BLaER1 (cell line): ENCODE measurements at regions not wholly inside any gene's neighbourhood (a gene's known extent, or its start where the extent isn't known, plus 50 kb on each side); places are given as distances from the start of the nearest gene placed in this dataset.

Experiments used
- H3K27ac ChIP-seq: shearing (Covaris generic); formaldehyde crosslinking; 2 replicates; pipeline ENCODE4 v1.8.1; 2022
- H3K27me3 ChIP-seq: shearing (Covaris generic); formaldehyde crosslinking; 2 replicates; pipeline ENCODE4 v1.8.1; 2022
- H3K36me3 ChIP-seq: shearing (Covaris generic); formaldehyde crosslinking; 2 replicates; pipeline ENCODE4 v1.8.1; 2022
- H3K4me1 ChIP-seq: shearing (Covaris generic); formaldehyde crosslinking; 2 replicates; pipeline ENCODE4 v1.8.1; 2022
- H3K4me2 ChIP-seq: shearing (Covaris generic); formaldehyde crosslinking; 2 replicates; pipeline ENCODE4 v1.8.1; 2022
- H3K4me3 ChIP-seq: shearing (Covaris generic); formaldehyde crosslinking; 2 replicates; pipeline ENCODE4 v1.8.1; 2022
- H3K9ac ChIP-seq: shearing (Covaris generic); formaldehyde crosslinking; 2 replicates; pipeline ENCODE4 v1.8.1; 2022
- H3K9me3 ChIP-seq: shearing (Covaris generic); formaldehyde crosslinking; 2 replicates; pipeline ENCODE4 v1.8.1; 2022
- H4K20me1 ChIP-seq: shearing (Covaris generic); formaldehyde crosslinking; 2 replicates; pipeline ENCODE4 v1.8.1; 2022
- Cebpa-rat ChIP-seq: shearing (Covaris generic); IDR thresholded peaks from 2 replicates; pipeline ENCODE4 v1.8.1; 2022

DNA sequence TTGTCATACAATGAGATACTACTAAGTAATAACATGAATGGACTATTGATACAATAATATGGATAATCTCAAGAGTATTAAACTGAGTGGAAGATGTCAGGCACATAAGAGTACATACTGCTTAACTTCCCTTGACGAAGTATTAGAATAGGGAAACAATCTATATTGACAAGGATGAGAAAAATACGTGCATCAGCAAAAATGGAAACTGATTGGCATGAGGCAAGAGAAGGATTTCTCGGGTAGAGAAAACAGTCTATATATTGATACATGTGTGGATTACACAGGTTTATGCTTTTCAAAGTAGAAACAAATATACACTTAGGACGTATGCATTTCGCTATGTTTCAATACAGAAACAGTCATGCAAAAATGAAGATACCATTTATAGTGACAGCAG, 57.4 kb downstream of the PRR20E start:
- H3K9ac ChIP-seq = no peak overlapping the region
- no peak overlapping the region for H3K27ac ChIP-seq
- H3K9me3 ChIP-seq = no peaks in the 10 kb centered on the region
- H4K20me1 ChIP-seq = no peaks in the 10 kb centered on the region
- H3K36me3 ChIP-seq = no peaks in the 10 kb centered on the region
- TF ChIP-seq Cebpa-rat = no peak
- no peak overlapping the region for H3K4me3 ChIP-seq
- no peak overlapping the region for H3K4me2 ChIP-seq
- H3K4me1 ChIP-seq = no peaks in the 10 kb centered on the region
- no peaks in the 10 kb centered on the region for H3K27me3 ChIP-seq

DNA sequence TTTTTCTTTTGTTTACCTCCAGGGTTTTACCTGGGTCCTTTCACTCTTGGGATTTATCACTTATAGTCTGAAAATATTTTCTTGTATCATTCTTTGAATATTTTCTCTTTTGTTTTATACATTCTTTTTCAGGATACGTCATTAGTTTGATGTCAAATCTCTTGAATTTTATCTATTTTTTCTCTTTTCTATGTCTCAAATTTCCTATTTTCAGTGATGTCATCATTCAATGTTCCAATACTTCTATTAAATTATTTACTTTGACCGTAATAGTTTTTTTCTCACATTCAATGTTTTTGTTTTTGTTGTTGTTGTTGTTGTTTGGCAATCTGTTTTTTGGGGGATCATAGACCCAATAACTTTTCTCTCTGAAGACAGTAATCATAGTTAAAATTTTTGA, 83.5 kb downstream of the PRR20E start:
- H3K4me3 ChIP-seq = no peak overlapping the region
- H4K20me1 ChIP-seq = no peaks in the 10 kb centered on the region
- no peak overlapping the region for H3K9ac ChIP-seq
- no peak overlapping the region for H3K27ac ChIP-seq
- no peaks in the 10 kb centered on the region for H3K36me3 ChIP-seq
- H3K27me3 ChIP-seq = no peaks in the 10 kb centered on the region
- H3K4me1 ChIP-seq = no peaks in the 10 kb centered on the region
- H3K4me2 ChIP-seq = no peak overlapping the region
- H3K9me3 ChIP-seq = no peaks in the 10 kb centered on the region
- no peak for TF ChIP-seq Cebpa-rat

GRCh38 chr13:57253551-57253950, 86.6 kb downstream of the PRR20E start:
- H3K27me3 ChIP-seq = no peaks in the 10 kb centered on the region
- no peak overlapping the region for H3K27ac ChIP-seq
- H4K20me1 ChIP-seq = no peaks in the 10 kb centered on the region
- no peak for TF ChIP-seq Cebpa-rat
- H3K9me3 ChIP-seq = no peaks in the 10 kb centered on the region
- no peaks in the 10 kb centered on the region for H3K4me1 ChIP-seq
- H3K4me3 ChIP-seq = no peak overlapping the region
- no peaks in the 10 kb centered on the region for H3K36me3 ChIP-seq
- no peak overlapping the region for H3K9ac ChIP-seq
- H3K4me2 ChIP-seq = no peak overlapping the region

- Histone ChIP-seq H3K4me1 (no peaks in the 10 kb centered on the region), H3K4me2 (no peak overlapping the region), H3K9ac (no peak overlapping the region), H3K27me3 (no peaks in the 10 kb centered on the region), H3K27ac (no peak overlapping the region), H3K9me3 (no peaks in the 10 kb centered on the region), H4K20me1 (no peaks in the 10 kb centered on the region), H3K4me3 (no peak overlapping the region), H3K36me3 (no peaks in the 10 kb centered on the region)
- no peak for TF ChIP-seq Cebpa-rat
Observed at GRCh38 chr13:57264965-57265364, 98.0 kb downstream of the PRR20E start.

- no peaks in the 10 kb centered on the region for H4K20me1 ChIP-seq
- H3K27ac ChIP-seq = no peak overlapping the region
- H3K27me3 ChIP-seq = no peaks in the 10 kb centered on the region
- no peak overlapping the region for H3K4me3 ChIP-seq
- no peaks in the 10 kb centered on the region for H3K4me1 ChIP-seq
- TF ChIP-seq Cebpa-rat = no peak
- H3K4me2 ChIP-seq = no peak overlapping the region
- no peaks in the 10 kb centered on the region for H3K9me3 ChIP-seq
- no peaks in the 10 kb centered on the region for H3K36me3 ChIP-seq
- no peak overlapping the region for H3K9ac ChIP-seq
Observed at GRCh38 chr13:57270493-57270892, 103.5 kb downstream of the PRR20E start.

GRCh38 chr13:57286511-57287098, 119.6 kb downstream of the PRR20E start:
- H3K9ac ChIP-seq = no peak overlapping the region
- no peak for TF ChIP-seq Cebpa-rat
- no peak overlapping the region for H3K27ac ChIP-seq
- no peak overlapping the region for H3K4me3 ChIP-seq
- H3K27me3 ChIP-seq = no peaks in the 10 kb centered on the region
- no peaks in the 10 kb centered on the region for H3K4me1 ChIP-seq
- peaks cover 18% of the 10 kb centered on the region for H3K9me3 ChIP-seq
- H4K20me1 ChIP-seq = no peaks in the 10 kb centered on the region
- H3K36me3 ChIP-seq = no peaks in the 10 kb centered on the region
- no peak overlapping the region for H3K4me2 ChIP-seq

- no peak for TF ChIP-seq Cebpa-rat
- H3K27ac ChIP-seq = no peak overlapping the region
- H3K4me1 ChIP-seq = no peaks in the 10 kb centered on the region
- H4K20me1 ChIP-seq = no peaks in the 10 kb centered on the region
- no peaks in the 10 kb centered on the region for H3K36me3 ChIP-seq
- H3K4me2 ChIP-seq = no peak overlapping the region
- no peaks in the 10 kb centered on the region for H3K27me3 ChIP-seq
- no peak overlapping the region for H3K9ac ChIP-seq
- no peaks in the 10 kb centered on the region for H3K9me3 ChIP-seq
- no peak overlapping the region for H3K4me3 ChIP-seq
Observed at GRCh38 chr13:57302604-57303003, 135.6 kb downstream of the PRR20E start.

DNA sequence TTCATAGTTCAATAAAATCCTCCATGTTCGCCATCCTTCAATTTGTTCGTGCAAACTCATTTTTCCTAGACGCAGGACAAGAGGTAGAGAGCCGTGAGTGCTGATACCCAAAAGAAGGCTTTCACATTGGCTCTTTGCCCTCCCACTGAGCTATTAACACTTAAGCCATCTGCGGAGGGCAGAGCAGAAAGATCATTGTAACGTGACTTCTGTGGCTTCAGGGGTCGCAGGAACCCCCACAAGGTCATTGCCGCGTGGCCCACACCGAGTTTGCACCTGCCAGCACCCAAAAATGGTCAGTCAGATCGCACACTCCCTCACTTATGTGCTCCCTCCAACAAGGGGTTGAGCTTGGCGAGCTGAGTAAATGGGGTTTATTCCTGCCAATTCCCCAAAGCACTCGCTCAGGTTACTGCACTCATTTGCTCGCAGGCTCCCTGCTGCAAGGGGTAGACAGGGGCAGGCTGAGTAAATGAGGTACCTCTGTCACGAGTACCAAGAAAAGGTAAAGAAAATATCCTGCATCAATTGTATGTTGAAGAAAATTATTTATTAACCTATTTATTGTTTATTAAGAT, 144.1 kb downstream of the PRR20E start:
- no peaks in the 10 kb centered on the region for H3K4me1 ChIP-seq
- no peak overlapping the region for H3K9ac ChIP-seq
- H3K4me2 ChIP-seq = no peak overlapping the region
- no peaks in the 10 kb centered on the region for H3K27me3 ChIP-seq
- no peak overlapping the region for H3K4me3 ChIP-seq
- no peaks in the 10 kb centered on the region for H3K9me3 ChIP-seq
- H3K36me3 ChIP-seq = no peaks in the 10 kb centered on the region
- H3K27ac ChIP-seq = no peak overlapping the region
- no peak for TF ChIP-seq Cebpa-rat
- no peaks in the 10 kb centered on the region for H4K20me1 ChIP-seq

DNA sequence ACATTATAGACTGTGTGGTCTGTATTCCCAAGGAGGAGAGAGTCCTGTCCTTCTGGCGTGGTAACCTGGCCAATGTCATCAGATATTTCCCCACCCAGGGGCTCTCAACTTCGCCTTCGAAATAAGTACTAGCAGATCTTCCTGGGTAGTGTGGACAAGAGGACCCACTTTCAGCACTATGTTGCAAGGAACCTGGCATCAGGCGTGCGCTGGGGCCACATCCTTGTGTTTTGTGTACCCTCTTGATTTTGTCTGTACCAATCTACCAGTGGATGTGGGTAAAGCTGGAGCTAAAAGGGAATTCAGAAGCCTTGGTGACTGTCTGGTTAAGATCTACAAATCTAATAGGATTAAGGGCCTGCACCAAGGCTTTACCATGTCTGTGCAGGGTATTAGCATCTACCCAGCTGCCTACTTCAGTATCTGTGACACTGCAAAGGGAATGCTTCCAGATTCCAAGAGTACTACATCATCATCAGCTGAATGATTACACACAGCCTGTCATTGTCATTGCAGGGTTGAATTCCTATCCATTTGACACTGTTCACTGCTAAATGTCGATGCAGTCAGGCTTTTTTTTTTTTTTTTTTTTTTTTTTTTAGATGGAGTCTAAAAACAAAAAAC, 148.0 kb downstream of the PRR20E start:
- H3K9ac ChIP-seq = no peak overlapping the region
- no peaks in the 10 kb centered on the region for H3K36me3 ChIP-seq
- no peaks in the 10 kb centered on the region for H4K20me1 ChIP-seq
- H3K4me2 ChIP-seq = no peak overlapping the region
- H3K9me3 ChIP-seq = no peaks in the 10 kb centered on the region
- TF ChIP-seq Cebpa-rat = no peak
- no peaks in the 10 kb centered on the region for H3K27me3 ChIP-seq
- H3K27ac ChIP-seq = no peak overlapping the region
- no peaks in the 10 kb centered on the region for H3K4me1 ChIP-seq
- H3K4me3 ChIP-seq = no peak overlapping the region

DNA sequence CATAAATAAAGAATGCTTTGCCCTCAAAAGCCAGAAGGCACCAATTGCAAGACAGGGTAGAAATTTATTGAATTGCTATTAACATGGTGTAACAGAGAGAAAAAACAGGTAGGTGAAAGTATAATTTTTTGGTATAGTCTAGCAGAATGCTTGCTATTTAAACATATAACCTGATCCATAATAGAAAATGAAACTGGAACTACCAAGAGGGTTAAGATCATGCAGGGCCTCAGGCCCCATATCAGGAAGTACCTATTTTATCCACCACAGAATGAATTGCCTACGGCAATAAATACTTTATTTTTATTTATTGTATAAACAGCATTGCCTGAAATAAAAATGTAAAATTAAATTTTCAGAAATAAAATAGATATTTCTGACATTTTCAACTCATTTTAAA, 159.5 kb downstream of the PRR20E start:
- Histone ChIP-seq H3K9me3 (no peaks in the 10 kb centered on the region), H3K27ac (no peak overlapping the region), H3K4me2 (no peak overlapping the region), H3K4me1 (no peaks in the 10 kb centered on the region), H4K20me1 (no peaks in the 10 kb centered on the region), H3K27me3 (no peaks in the 10 kb centered on the region), H3K36me3 (no peaks in the 10 kb centered on the region), H3K4me3 (no peak overlapping the region), H3K9ac (no peak overlapping the region)
- TF ChIP-seq Cebpa-rat = no peak
